GM12878 (cell line): ENCODE measurements at regions not wholly inside any gene's neighbourhood (a gene's known extent, or its start where the extent isn't known, plus 50 kb on each side); places are given as distances from the start of the nearest gene placed in this dataset.
"Not testable (repeated sequence)": the region's sequence is repeated elsewhere in the genome, so short reads cannot be mapped to it uniquely, and the experiment has no call there.

Source experiments
- ATAC-seq: fragments of 200-7000 bp; cut with Tn5 transposase; 3 replicates; pipeline ENCODE4 v1.9.1; 2020; ENCODE audit warnings: mild to moderate bottlenecking, moderate library complexity
- BruUV-seq: library from RNA; stranded (reverse); fragments of 400-500 nt; replicated peaks from 2 replicates; lab custom pipeline; 2021; lab: Mats Ljungman, UMichigan
- CTCF ChIA-PET: fragments of 300-600 bp; sonication (Branson Sonifier 250); formaldehyde crosslinking; extraction: SDS; loops from one replicate; lab custom pipeline; 2021; ENCODE audit warnings: inconsistent platforms; lab: Yijun Ruan, JAX
- POLR2A ChIA-PET: fragments of 350-600 bp; formaldehyde crosslinking; extraction: SDS; loops from one replicate; lab custom pipeline; 2021; ENCODE audit warnings: inconsistent platforms; lab: Charles Lee
- RAD21 ChIA-PET: fragments of 300-600 bp; sonication (Branson Sonifier 250); formaldehyde crosslinking; loops from one replicate; lab custom pipeline; 2023; ENCODE audit warnings: antibody characterized with exemption; ENCODE audit not compliant: unreplicated experiment; lab: Charles Lee
- SMC1A ChIA-PET: fragments of 300-600 bp; sonication (Branson Sonifier 250); formaldehyde crosslinking; loops from one replicate; lab custom pipeline; 2023; ENCODE audit not compliant: unreplicated experiment, uncharacterized antibody; lab: Charles Lee
- DNase-seq: peaks from one replicate; pipeline ENCODE4 v3.0.0-alpha.2; 2011; ENCODE audit warnings: low read depth, low spot score
- FAIRE-seq: peaks from 3 replicates; lab custom pipeline; 2011; peaks lifted over from hg19 to GRCh38; lab: Jason Lieb, UNC
- H2AFZ ChIP-seq: 2 replicates; pipeline ENCODE4 v1.6.0; 2011; ENCODE audit warnings: low read depth, low read length, control low read depth; ENCODE audit not compliant: control insufficient read depth
- H3K27ac ChIP-seq: 2 replicates; pipeline ENCODE4 v1.5.1; 2011; ENCODE audit warnings: control low read depth; ENCODE audit not compliant: control insufficient read depth, insufficient read depth
- H3K27me3 ChIP-seq, 2 experiments: replicated peaks in 1 of 2; 2 replicates each; pipeline versions ENCODE4 v1.6.0 to v1.6.1; 2011; ENCODE audit warnings: low read length in 1 of 2; ENCODE audit not compliant: control insufficient read depth in 2 of 2, insufficient read depth in 2 of 2
- H3K36me3 ChIP-seq, 2 experiments: 2 replicates each; pipeline ENCODE4 v1.5.1; 2011; ENCODE audit warnings: low read length in 1 of 2; ENCODE audit not compliant: control insufficient read depth in 2 of 2, insufficient read depth in 2 of 2
- H3K4me1 ChIP-seq: 2 replicates; pipeline ENCODE4 v1.6.1; 2011; ENCODE audit warnings: mild to moderate bottlenecking, low read length, moderate library complexity, mixed read lengths; ENCODE audit not compliant: control insufficient read depth, insufficient read depth
- H3K4me2 ChIP-seq: 2 replicates; pipeline ENCODE4 v1.6.0; 2011; ENCODE audit warnings: control low read depth; ENCODE audit not compliant: control insufficient read depth, insufficient read depth
- H3K4me3 ChIP-seq: fragments of 200-600 bp; sonication (generic); 2 replicates; pipeline ENCODE4 v1.5.1; 2016
- H3K79me2 ChIP-seq: 2 replicates; pipeline ENCODE4 v1.6.0; 2011; ENCODE audit warnings: low read length; ENCODE audit not compliant: control insufficient read depth, insufficient read depth
- H3K9ac ChIP-seq: 2 replicates; pipeline ENCODE4 v1.8.0; 2011; ENCODE audit warnings: low read length, control low read depth, mixed read lengths; ENCODE audit not compliant: control insufficient read depth, insufficient read depth
- H3K9me3 ChIP-seq: replicated peaks from 3 replicates; pipeline ENCODE4 v1.5.1; 2011; ENCODE audit warnings: mild to moderate bottlenecking, low read length; ENCODE audit not compliant: control insufficient read depth, insufficient read depth
- H4K20me1 ChIP-seq: 2 replicates; pipeline ENCODE4 v1.6.0; 2011; ENCODE audit not compliant: control insufficient read depth, insufficient read depth
- CEBPB ChIP-seq, 2 experiments: fragments of 150-350 bp in 1 of 2; IDR thresholded peaks; 2 replicates each; pipeline ENCODE4 v1.6.1; 2012 to 2014; ENCODE audit warnings: low read depth in 2 of 2, low read length in 2 of 2, borderline replicate concordance in 1 of 2, inconsistent platforms in 1 of 2
- CHD1 ChIP-seq: IDR thresholded peaks from 2 replicates; pipeline ENCODE4 v1.6.1; 2012; ENCODE audit warnings: low read depth, low read length, improper control_type of control experiment
- ESRRA ChIP-seq: IDR thresholded peaks from 2 replicates; pipeline ENCODE4 v1.6.1; 2012; ENCODE audit warnings: mild to moderate bottlenecking, low read length, improper control_type of control experiment
- FOXK2 ChIP-seq: fragments of 450-650 bp; IDR thresholded peaks from 2 replicates; pipeline ENCODE4 v1.6.1; 2017; ENCODE audit warnings: mild to moderate bottlenecking, moderate library complexity
- HDAC2 ChIP-seq: fragments of 200-600 bp; sonication (generic); IDR thresholded peaks from 2 replicates; pipeline ENCODE4 v1.6.1; 2017
- LARP7 ChIP-seq: fragments of 450-650 bp; IDR thresholded peaks from 2 replicates; pipeline ENCODE4 v1.6.1; 2017; ENCODE audit warnings: mild to moderate bottlenecking
- PAX8 ChIP-seq: fragments of 450-650 bp; IDR thresholded peaks from 2 replicates; pipeline ENCODE4 v1.6.1; 2017; ENCODE audit warnings: mild to moderate bottlenecking, moderate library complexity
- RUNX3 ChIP-seq: IDR thresholded peaks from 2 replicates; pipeline ENCODE4 v1.6.1; 2012; ENCODE audit warnings: low read length, inconsistent platforms
- SPI1 ChIP-seq: IDR thresholded peaks from 2 replicates; pipeline ENCODE4 v1.6.1; 2011; ENCODE audit warnings: low read depth, mild to moderate bottlenecking, low read length, moderate library complexity, borderline replicate concordance; ENCODE audit not compliant: insufficient read depth
- SREBF1 ChIP-seq: IDR thresholded peaks from 2 replicates; pipeline ENCODE4 v1.6.1; 2012; ENCODE audit warnings: mild to moderate bottlenecking, low read length
- TBL1XR1 ChIP-seq: IDR thresholded peaks from 2 replicates; pipeline ENCODE4 v1.6.1; 2012; ENCODE audit warnings: low read depth, low read length, improper control_type of control experiment
- TCF12 ChIP-seq: IDR thresholded peaks from 2 replicates; pipeline ENCODE4 v1.6.1; 2011; ENCODE audit warnings: low read depth, mild to moderate bottlenecking, low read length
- YBX1 ChIP-seq: fragments of 450-650 bp; IDR thresholded peaks from 2 replicates; pipeline ENCODE4 v1.6.1; 2016; ENCODE audit warnings: antibody characterized with exemption
- ZNF687 ChIP-seq: fragments of 450-650 bp; IDR thresholded peaks from 2 replicates; pipeline ENCODE4 v1.6.1; 2017; ENCODE audit warnings: mild to moderate bottlenecking, moderate library complexity
- WGBS: methylation state at CpG from one replicate; pipeline ENCODE4 v1.1.6; 2016; ENCODE audit warnings: low lambda C conversion rate; ENCODE audit not compliant: insufficient replicate concordance, insufficient coverage; ENCODE audit errors: missing lambda C conversion rate; 5-methylcytosine and 5-hydroxymethylcytosine counted together
- in situ Hi-C: fragments of 300-500 bp; cut with MboI; formaldehyde crosslinking; loops from 9 replicates; pipeline ENCODE4 v1.14.3; 2018; ENCODE audit warnings: mixed read lengths
- intact Hi-C: fragments of 100-400 bp; cut with micrococcal nuclease; formaldehyde crosslinking; loops from one replicate; pipeline ENCODE4 v1.14.2; 2022; ENCODE audit not compliant: unreplicated experiment

- TF ChIP-seq ZNF687: no peak
- no peak for TF ChIP-seq SREBF1
- no peak for TF ChIP-seq ESRRA
- no peak for TF ChIP-seq CEBPB (IDR thresholded peaks at IDR 0.05; ENCODE audit: borderline replicate concordance in 1 of 2, low read depth in 2 of 2, low read length in 2 of 2)
- no peak for TF ChIP-seq HDAC2
- TF ChIP-seq YBX1: no peak
- TF ChIP-seq SPI1: no peak
- TF ChIP-seq LARP7: no peak
- no peak for TF ChIP-seq CHD1
- no peak for TF ChIP-seq PAX8
- TF ChIP-seq TCF12: no peak
- TF ChIP-seq RUNX3: no peak
- no peak for TF ChIP-seq FOXK2
- TF ChIP-seq TBL1XR1: no peak
Observed at GRCh38 chr12:71266606-71267005, 108.8 kb upstream of the TSPAN8 start (continued).

GRCh38 chr12:71265731-71266130 lies 107.9 kb upstream of the TSPAN8 start:
- intact Hi-C loops, FAIRE-seq, H3K79me2 ChIP-seq, in situ Hi-C loops, DNase-seq, ATAC-seq, SMC1A ChIA-PET, H3K4me1 ChIP-seq, RAD21 ChIA-PET, H3K9me3 ChIP-seq, H4K20me1 ChIP-seq, H3K27ac ChIP-seq, H3K9ac ChIP-seq, H3K27me3 ChIP-seq, H3K4me2 ChIP-seq, CTCF ChIA-PET, H2AFZ ChIP-seq, H3K36me3 ChIP-seq, BruUV-seq, H3K4me3 ChIP-seq, POLR2A ChIA-PET: not testable (repeated sequence)
- 44% methylated on average over 1 of the region's 3 CpGs for WGBS
